Lower leg skin (tissue), 4 donors: ENCODE measurements at regions not wholly inside any gene's neighbourhood (a gene's known extent, or its start where the extent isn't known, plus 50 kb on each side); places are given as distances from the start of the nearest gene placed in this dataset.

ENCODE experiments used
- DNase-seq, 2 donors: peaks; one replicate each; pipeline ENCODE4 v3.0.0-alpha.2; 2019; ENCODE audit warnings: low spot score in 2 of 2
- H3K4me3 ChIP-seq: fragments of 200-600 bp; sonication (generic); 2 replicates; pipeline ENCODE4 v1.5.1; 2017; ENCODE audit warnings: mild to moderate bottlenecking, low read depth; ENCODE audit not compliant: poor library complexity, severe bottlenecking
- POLR2A ChIP-seq, 2 donors: fragments of 450-650 bp; IDR thresholded peaks; one replicate each; pipeline ENCODE4 v1.6.1; 2016 to 2017; ENCODE audit warnings: antibody characterized with exemption in 2 of 2, mild to moderate bottlenecking in 1 of 2, moderate library complexity in 1 of 2
- whole genome bisulfite sequencing, 2 donors: methylation state at CpG; one replicate each; pipeline ENCODE4 v1.1.5; 2018; 5-methylcytosine and 5-hydroxymethylcytosine counted together
- intact Hi-C: fragments of 100-400 bp; cut with DNase I; formaldehyde crosslinking; loops from one replicate; pipeline ENCODE4 v1.15.0; 2023; ENCODE audit warnings: low total_unique reads
- TF ChIP-seq, protein P1 (sequence below), 3 donors: fragments of 450-650 bp; IDR thresholded peaks; one replicate each; pipeline ENCODE4 v1.5.1; 2016; ENCODE audit warnings: antibody characterized with exemption in 3 of 3, mild to moderate bottlenecking in 3 of 3, moderate library complexity in 2 of 3

DNA sequence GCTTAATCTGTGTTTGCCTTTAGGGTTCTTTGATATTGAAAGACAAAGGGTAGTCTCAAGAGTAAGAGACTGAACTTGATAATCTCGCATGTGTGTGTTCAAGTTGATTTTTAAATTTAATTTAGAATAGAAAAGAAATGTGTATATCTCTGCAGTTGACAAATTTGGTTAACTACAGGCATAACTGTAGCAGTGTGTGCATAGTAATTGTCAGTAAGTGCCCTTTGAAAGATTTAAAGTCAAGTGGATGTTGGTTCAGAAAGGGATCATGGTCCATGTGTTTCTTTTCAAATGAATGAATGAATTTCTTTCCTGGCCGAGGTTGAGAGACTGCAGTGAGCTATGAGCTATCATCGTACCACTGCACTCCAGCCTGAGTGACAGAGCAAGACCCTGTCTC is 49.9 kb upstream of the DYRK2 start:
- TF ChIP-seq POLR2A (IDR thresholded peaks at IDR 0.05): no peak
- TF ChIP-seq, protein P1, sequence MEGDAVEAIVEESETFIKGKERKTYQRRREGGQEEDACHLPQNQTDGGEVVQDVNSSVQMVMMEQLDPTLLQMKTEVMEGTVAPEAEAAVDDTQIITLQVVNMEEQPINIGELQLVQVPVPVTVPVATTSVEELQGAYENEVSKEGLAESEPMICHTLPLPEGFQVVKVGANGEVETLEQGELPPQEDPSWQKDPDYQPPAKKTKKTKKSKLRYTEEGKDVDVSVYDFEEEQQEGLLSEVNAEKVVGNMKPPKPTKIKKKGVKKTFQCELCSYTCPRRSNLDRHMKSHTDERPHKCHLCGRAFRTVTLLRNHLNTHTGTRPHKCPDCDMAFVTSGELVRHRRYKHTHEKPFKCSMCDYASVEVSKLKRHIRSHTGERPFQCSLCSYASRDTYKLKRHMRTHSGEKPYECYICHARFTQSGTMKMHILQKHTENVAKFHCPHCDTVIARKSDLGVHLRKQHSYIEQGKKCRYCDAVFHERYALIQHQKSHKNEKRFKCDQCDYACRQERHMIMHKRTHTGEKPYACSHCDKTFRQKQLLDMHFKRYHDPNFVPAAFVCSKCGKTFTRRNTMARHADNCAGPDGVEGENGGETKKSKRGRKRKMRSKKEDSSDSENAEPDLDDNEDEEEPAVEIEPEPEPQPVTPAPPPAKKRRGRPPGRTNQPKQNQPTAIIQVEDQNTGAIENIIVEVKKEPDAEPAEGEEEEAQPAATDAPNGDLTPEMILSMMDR (IDR thresholded peaks at IDR 0.05): no peak
- intact Hi-C loops: no loop called here
- DNase-seq: no peak
- H3K4me3 ChIP-seq: no peak overlapping the region
- 92 to 94% methylated on average over 3 of the region's 3 CpGs for WGBS, 2 donors
